ENCODE measurements at regions not wholly inside any gene's neighbourhood (a gene's known extent, or its start where the extent isn't known, plus 50 kb on each side); places are given as distances from the start of the nearest gene placed in this dataset.

GRCh38 chr5:88426441-88426840 lies 157.8 kb upstream of the TMEM161B start:
- no peaks in the 10 kb centered on the region for H3K36me3 ChIP-seq
- H3K9me3 ChIP-seq, result no peaks in the 10 kb centered on the region
- intact Hi-C loops (cut with DNase I; ENCODE audit: low total_unique reads), result no loop called here
- H3K4me3 ChIP-seq, result no peak overlapping the region
- H3K4me1 ChIP-seq, result no peaks in the 10 kb centered on the region
- TF ChIP-seq POLR2A (IDR thresholded peaks at IDR 0.05) (no peak), POLR2AphosphoS5 (IDR thresholded peaks at IDR 0.05) (no peak), CTCF (IDR thresholded peaks at IDR 0.05) (no peak)
- H3K27me3 ChIP-seq, result no peaks in the 10 kb centered on the region
- no peak overlapping the region for H3K27ac ChIP-seq
- no peak for DNase-seq (ENCODE audit: low spot score in 2 of 2)

- Histone ChIP-seq H3K4me3 (no peak overlapping the region), H3K36me3 (no peaks in the 10 kb centered on the region), H3K4me1 (no peaks in the 10 kb centered on the region), H3K9me3 (no peaks in the 10 kb centered on the region), H3K27ac (no peak overlapping the region), H3K27me3 (no peaks in the 10 kb centered on the region)
- intact Hi-C loops (cut with DNase I; ENCODE audit: low total_unique reads), result no loop called here
- no peak for DNase-seq (ENCODE audit: low spot score in 2 of 2)
- TF ChIP-seq POLR2A (IDR thresholded peaks at IDR 0.05) (no peak), CTCF (IDR thresholded peaks at IDR 0.05) (no peak), POLR2AphosphoS5 (IDR thresholded peaks at IDR 0.05) (no peak)
These were observed 156.5 kb upstream of the TMEM161B start for GRCh38 chr5:88425124-88425523.

- DNase-seq (ENCODE audit: low spot score in 2 of 2), result no peak
These were observed 151.3 kb upstream of the TMEM161B start for GRCh38 chr5:88419931-88420330.

GRCh38 chr5:88407341-88407740 lies 138.7 kb upstream of the TMEM161B start:
- Histone ChIP-seq H3K27me3 (no peaks in the 10 kb centered on the region), H3K36me3 (no peaks in the 10 kb centered on the region), H3K27ac (no peak overlapping the region), H3K9me3 (no peaks in the 10 kb centered on the region), H3K4me1 (no peaks in the 10 kb centered on the region), H3K4me3 (no peak overlapping the region)
- DNase-seq (ENCODE audit: low spot score in 2 of 2), result no peak
- TF ChIP-seq POLR2AphosphoS5 (IDR thresholded peaks at IDR 0.05), result no peak
- no peak for TF ChIP-seq CTCF (IDR thresholded peaks at IDR 0.05)
- no peak for TF ChIP-seq POLR2A (IDR thresholded peaks at IDR 0.05)
- intact Hi-C loops (cut with DNase I; ENCODE audit: low total_unique reads), result no loop called here

More at GRCh38 chr5:88419931-88420330, 151.3 kb upstream of the TMEM161B start:
- Histone ChIP-seq H3K4me3 (no peak overlapping the region), H3K4me1 (no peaks in the 10 kb centered on the region), H3K9me3 (no peaks in the 10 kb centered on the region), H3K36me3 (no peaks in the 10 kb centered on the region), H3K27me3 (no peaks in the 10 kb centered on the region), H3K27ac (no peak overlapping the region)
- intact Hi-C loops (cut with DNase I; ENCODE audit: low total_unique reads), result no loop called here
- no peak for TF ChIP-seq POLR2AphosphoS5 (IDR thresholded peaks at IDR 0.05)
- no peak for TF ChIP-seq CTCF (IDR thresholded peaks at IDR 0.05)
- no peak for TF ChIP-seq POLR2A (IDR thresholded peaks at IDR 0.05)

- Histone ChIP-seq H3K27me3 (no peaks in the 10 kb centered on the region), H3K27ac (no peak overlapping the region), H3K4me3 (no peak overlapping the region), H3K36me3 (no peaks in the 10 kb centered on the region), H3K9me3 (no peaks in the 10 kb centered on the region), H3K4me1 (no peaks in the 10 kb centered on the region)
- no peak for TF ChIP-seq CTCF (IDR thresholded peaks at IDR 0.05)
- TF ChIP-seq POLR2AphosphoS5 (IDR thresholded peaks at IDR 0.05), result no peak
- no peak for TF ChIP-seq POLR2A (IDR thresholded peaks at IDR 0.05)
- no peak for DNase-seq (ENCODE audit: low spot score in 2 of 2)
- intact Hi-C loops (cut with DNase I; ENCODE audit: low total_unique reads), result no loop called here
These were observed 137.1 kb upstream of the TMEM161B start for GRCh38 chr5:88405783-88406182.

Data from breast epithelium (tissue), 4 donors.